ENCODE measurements at regions not wholly inside any gene's neighbourhood (a gene's known extent, or its start where the extent isn't known, plus 50 kb on each side); places are given as distances from the start of the nearest gene placed in this dataset.

- DNase-seq (ENCODE audit: low read depth): no peak
- TF ChIP-seq, protein P1, sequence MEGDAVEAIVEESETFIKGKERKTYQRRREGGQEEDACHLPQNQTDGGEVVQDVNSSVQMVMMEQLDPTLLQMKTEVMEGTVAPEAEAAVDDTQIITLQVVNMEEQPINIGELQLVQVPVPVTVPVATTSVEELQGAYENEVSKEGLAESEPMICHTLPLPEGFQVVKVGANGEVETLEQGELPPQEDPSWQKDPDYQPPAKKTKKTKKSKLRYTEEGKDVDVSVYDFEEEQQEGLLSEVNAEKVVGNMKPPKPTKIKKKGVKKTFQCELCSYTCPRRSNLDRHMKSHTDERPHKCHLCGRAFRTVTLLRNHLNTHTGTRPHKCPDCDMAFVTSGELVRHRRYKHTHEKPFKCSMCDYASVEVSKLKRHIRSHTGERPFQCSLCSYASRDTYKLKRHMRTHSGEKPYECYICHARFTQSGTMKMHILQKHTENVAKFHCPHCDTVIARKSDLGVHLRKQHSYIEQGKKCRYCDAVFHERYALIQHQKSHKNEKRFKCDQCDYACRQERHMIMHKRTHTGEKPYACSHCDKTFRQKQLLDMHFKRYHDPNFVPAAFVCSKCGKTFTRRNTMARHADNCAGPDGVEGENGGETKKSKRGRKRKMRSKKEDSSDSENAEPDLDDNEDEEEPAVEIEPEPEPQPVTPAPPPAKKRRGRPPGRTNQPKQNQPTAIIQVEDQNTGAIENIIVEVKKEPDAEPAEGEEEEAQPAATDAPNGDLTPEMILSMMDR (IDR thresholded peaks at IDR 0.05; ENCODE audit: control insufficient read depth, extremely low read depth, insufficient read depth): no peak
- no peak overlapping the region for H3K4me3 ChIP-seq (ENCODE audit: low read depth, low read length)
Measured at GRCh38 chr16:66014221-66014620, 352.3 kb upstream of the CDH5 start.

DNA sequence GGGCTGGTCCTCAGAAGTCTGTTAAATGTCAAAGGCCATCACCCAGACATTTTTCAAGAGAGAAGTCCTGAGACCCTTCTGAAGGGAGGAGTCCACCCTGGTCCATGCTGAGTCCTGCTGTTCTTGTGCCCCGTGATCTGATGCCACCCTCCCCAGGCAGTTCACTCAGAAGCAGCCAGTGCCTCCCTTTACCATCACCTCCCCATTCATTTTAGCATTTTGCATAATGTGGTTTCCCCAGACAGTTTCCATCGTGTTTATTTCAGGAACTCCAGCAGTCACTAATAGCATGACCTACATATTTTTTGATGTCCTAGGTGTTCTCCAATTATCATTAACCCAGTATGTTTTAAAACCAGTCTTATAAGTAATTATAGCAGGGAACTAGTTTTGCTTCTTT is 353.0 kb upstream of the CDH5 start:
- H3K4me3 ChIP-seq (ENCODE audit: low read depth, low read length): no peak overlapping the region
- DNase-seq (ENCODE audit: low read depth): no peak
- TF ChIP-seq, protein P1 (IDR thresholded peaks at IDR 0.05; ENCODE audit: control insufficient read depth, extremely low read depth, insufficient read depth): no peak

DNA sequence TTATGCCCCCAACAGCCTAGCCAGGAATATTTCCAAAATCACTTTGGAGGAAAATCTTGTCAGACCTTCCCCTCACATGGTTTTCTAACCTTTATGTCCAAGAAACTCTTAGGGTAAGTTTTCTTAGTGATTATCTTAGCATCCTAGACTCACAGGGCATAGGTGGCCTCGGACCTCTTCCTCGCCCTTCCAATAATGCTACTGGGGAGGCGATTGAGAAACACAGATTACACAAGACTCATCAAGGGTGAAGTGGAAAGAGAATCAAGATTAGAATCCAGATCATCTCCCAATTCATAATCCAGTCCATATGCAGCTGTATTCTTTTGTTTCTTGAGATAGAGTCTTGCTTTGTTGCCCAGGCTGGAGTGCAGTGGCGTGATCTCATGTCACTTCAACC is 358.4 kb upstream of the CDH5 start:
- DNase-seq (ENCODE audit: low read depth): no peak
- no peak overlapping the region for H3K4me3 ChIP-seq (ENCODE audit: low read depth, low read length)
- TF ChIP-seq, protein P1 (IDR thresholded peaks at IDR 0.05; ENCODE audit: control insufficient read depth, extremely low read depth, insufficient read depth): no peak

- DNase-seq (ENCODE audit: low read depth): no peak
- TF ChIP-seq, protein P1 (IDR thresholded peaks at IDR 0.05; ENCODE audit: control insufficient read depth, extremely low read depth, insufficient read depth): no peak
Measured at GRCh38 chr16:66007717-66008116, 358.8 kb upstream of the CDH5 start.

DNA sequence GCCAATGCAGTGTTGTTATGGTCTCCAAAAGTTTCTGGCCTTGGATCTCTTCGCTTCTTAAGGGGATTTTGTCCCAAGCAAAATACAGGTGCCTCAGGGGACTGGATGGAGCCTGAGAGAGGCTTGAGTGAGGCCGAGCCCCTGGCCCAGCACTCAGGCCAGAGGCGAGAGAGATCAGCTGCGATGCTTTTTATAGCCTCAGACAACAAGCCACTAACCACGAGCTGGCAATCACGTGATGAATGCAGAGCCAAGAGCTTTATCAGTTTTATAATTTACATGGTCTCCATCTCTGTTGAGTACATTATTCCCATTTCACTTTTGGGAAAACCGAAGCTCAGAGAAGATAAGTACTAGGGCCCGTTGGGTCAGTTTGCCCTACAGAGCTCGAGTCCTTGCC is 360.0 kb upstream of the CDH5 start:
- H3K4me3 ChIP-seq (ENCODE audit: low read depth, low read length): no peak overlapping the region
- TF ChIP-seq, protein P1 (IDR thresholded peaks at IDR 0.05; ENCODE audit: control insufficient read depth, extremely low read depth, insufficient read depth): no peak
- DNase-seq (ENCODE audit: low read depth): no peak

More at GRCh38 chr16:66007717-66008116, 358.8 kb upstream of the CDH5 start:
- no peak overlapping the region for H3K4me3 ChIP-seq (ENCODE audit: low read depth, low read length)

DNA sequence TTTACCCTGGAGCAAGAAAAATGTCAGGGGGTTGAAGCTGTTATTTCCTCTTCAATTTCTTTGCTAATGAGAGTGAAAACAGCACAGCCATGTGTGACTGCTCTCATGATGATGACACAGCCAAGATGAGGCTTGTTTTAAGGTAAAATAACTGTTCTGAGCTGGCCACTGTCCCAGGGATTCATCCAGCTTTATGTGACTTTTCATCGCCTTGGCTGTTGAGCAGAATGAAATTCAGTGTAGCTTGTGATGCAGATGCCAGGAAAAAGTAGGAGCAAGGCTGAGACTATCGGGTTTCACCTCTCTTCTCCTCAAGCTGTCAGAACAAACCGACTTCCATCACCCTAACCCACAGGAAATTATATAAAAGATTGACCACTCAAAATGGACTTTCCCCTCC is 361.8 kb upstream of the CDH5 start:
- no peak overlapping the region for H3K4me3 ChIP-seq (ENCODE audit: low read depth, low read length)
- TF ChIP-seq, protein P1 (IDR thresholded peaks at IDR 0.05; ENCODE audit: control insufficient read depth, extremely low read depth, insufficient read depth): no peak
- no peak for DNase-seq (ENCODE audit: low read depth)

DNA sequence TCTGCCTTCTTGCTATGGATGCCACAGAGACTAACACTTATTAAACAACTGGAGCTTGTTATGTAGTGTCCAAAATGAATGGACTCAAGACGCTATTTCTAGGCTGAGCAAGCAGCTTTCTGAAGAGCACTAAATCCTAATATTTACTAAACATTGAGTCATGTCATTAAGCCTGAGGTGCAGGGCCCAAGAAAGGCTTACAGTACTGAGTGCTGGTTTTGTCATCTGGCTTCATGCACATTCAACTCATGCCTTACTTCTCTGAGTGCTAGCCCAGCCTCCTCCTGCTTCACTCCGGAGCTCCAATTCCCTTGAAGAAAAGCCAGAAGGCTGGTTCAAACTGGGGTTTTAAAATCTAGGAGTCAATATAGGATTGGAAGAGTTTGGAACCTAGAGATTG is 363.3 kb upstream of the CDH5 start:
- H3K4me3 ChIP-seq (ENCODE audit: low read depth, low read length): no peak overlapping the region
- DNase-seq (ENCODE audit: low read depth): no peak
- TF ChIP-seq, protein P1 (IDR thresholded peaks at IDR 0.05; ENCODE audit: control insufficient read depth, extremely low read depth, insufficient read depth): no peak
